GM18517 (cell line): ENCODE measurements at regions not wholly inside any gene's neighbourhood (a gene's known extent, or its start where the extent isn't known, plus 50 kb on each side); places are given as distances from the start of the nearest gene placed in this dataset.
A peak's percentile ranks its signal among the peaks of the same experiment; 100 is the strongest.

Experiments
- ATAC-seq: cut with Tn5 transposase; IDR thresholded peaks from one replicate; pipeline ENCODE4 v1.9.1; 2021; ENCODE audit warnings: mild to moderate bottlenecking, moderate library complexity; ENCODE audit not compliant: unreplicated experiment

GRCh38 chr6:165920896-165921671, 246.6 kb downstream of the TBXT start:
- no peak for ATAC-seq

GRCh38 chr6:165917576-165917975, 250.1 kb downstream of the TBXT start:
- ATAC-seq: no peak

GRCh38 chr6:165915022-165915770, 252.2 kb upstream of the PDE10A start:
- ATAC-seq: no peak

GRCh38 chr6:165913676-165914570, 250.9 kb upstream of the PDE10A start:
- no peak for ATAC-seq

- no peak for ATAC-seq
These were observed 247.3 kb upstream of the PDE10A start for GRCh38 chr6:165910184-165910966.

GRCh38 chr6:165906736-165907135, 243.7 kb upstream of the PDE10A start:
- no peak for ATAC-seq

GRCh38 chr6:165905744-165906143, 242.7 kb upstream of the PDE10A start:
- ATAC-seq: no peak

GRCh38 chr6:165900970-165901369, 237.9 kb upstream of the PDE10A start:
- no peak for ATAC-seq

GRCh38 chr6:165899611-165900010, 236.6 kb upstream of the PDE10A start:
- no peak for ATAC-seq

- ATAC-seq: no peak
These were observed 232.6 kb upstream of the PDE10A start for GRCh38 chr6:165895421-165896165.

GRCh38 chr6:165894171-165894825, 231.3 kb upstream of the PDE10A start:
- ATAC-seq: no peak

GRCh38 chr6:165893431-165893830, 230.4 kb upstream of the PDE10A start:
- no peak for ATAC-seq

GRCh38 chr6:165891320-165891719, 228.3 kb upstream of the PDE10A start:
- no peak for ATAC-seq

GRCh38 chr6:165890404-165890735, 227.3 kb upstream of the PDE10A start:
- ATAC-seq: no peak

- no peak for ATAC-seq
These were observed 226.8 kb upstream of the PDE10A start for GRCh38 chr6:165889636-165890403.

- ATAC-seq: no peak
These were observed 223.1 kb upstream of the PDE10A start for GRCh38 chr6:165886169-165886568.

GRCh38 chr6:165884813-165885765, 222.0 kb upstream of the PDE10A start:
- ATAC-seq: peak; percentile 81
